WI38 (cell line): ENCODE measurements at regions not wholly inside any gene's neighbourhood (a gene's known extent, or its start where the extent isn't known, plus 50 kb on each side); places are given as distances from the start of the nearest gene placed in this dataset.

ENCODE experiments used
- H3K4me3 ChIP-seq: 2 replicates; pipeline ENCODE4 v1.5.1; 2011; ENCODE audit warnings: low read depth, mild to moderate bottlenecking, control low read depth, low read length
- CTCF ChIP-seq: IDR thresholded peaks from 2 replicates; pipeline ENCODE4 v1.5.1; 2012; ENCODE audit warnings: low read depth, mild to moderate bottlenecking, control low read depth, low read length

- no peak overlapping the region for H3K4me3 ChIP-seq
- TF ChIP-seq CTCF, result no peak
Measured at GRCh38 chr12:130041983-130042812, 120.1 kb upstream of the FZD10 start.

- no peak for TF ChIP-seq CTCF
- H3K4me3 ChIP-seq, result no peak overlapping the region
Measured at GRCh38 chr12:130043685-130044406, 118.4 kb upstream of the FZD10 start.

- no peak overlapping the region for H3K4me3 ChIP-seq
Measured at GRCh38 chr12:130044991-130045621, 117.2 kb upstream of the FZD10 start.

GRCh38 chr12:130049666-130050065 lies 112.6 kb upstream of the FZD10 start:
- no peak for TF ChIP-seq CTCF
- H3K4me3 ChIP-seq, result no peak overlapping the region

More at GRCh38 chr12:130044991-130045621, 117.2 kb upstream of the FZD10 start:
- TF ChIP-seq CTCF, result no peak

GRCh38 chr12:130051900-130052299 lies 110.4 kb upstream of the FZD10 start:
- TF ChIP-seq CTCF, result no peak
- no peak overlapping the region for H3K4me3 ChIP-seq

GRCh38 chr12:130053651-130054069 lies 108.6 kb upstream of the FZD10 start:
- TF ChIP-seq CTCF, result no peak
- H3K4me3 ChIP-seq, result no peak overlapping the region
